Natural killer cell (primary cell): ENCODE measurements at regions not wholly inside any gene's neighbourhood (a gene's known extent, or its start where the extent isn't known, plus 50 kb on each side); places are given as distances from the start of the nearest gene placed in this dataset.

ENCODE experiments used
- ATAC-seq, 3 donors: fragments of 150-1000 bp in 2 of 3; fragments of 200-7000 bp in 1 of 3; cut with Tn5 transposase; 1 replicate in 1 of 3; 2 replicates in 2 of 3; pipeline ENCODE4 v1.10.0; 2021; ENCODE audit warnings: mild to moderate bottlenecking in 2 of 3, moderate library complexity in 2 of 3
- DNase-seq, 2 donors: peaks; one replicate each; pipeline versions ENCODE4 v3.0.0 to v3.0.0-alpha.2; 2013 to 2021; ENCODE audit warnings: mixed read lengths in 1 of 2
- H3K27ac ChIP-seq: one replicate; pipeline ENCODE4 v1.5.1; 2013; ENCODE audit warnings: mild to moderate bottlenecking, low read length
- H3K27me3 ChIP-seq: one replicate; pipeline ENCODE4 v1.6.1; 2013; ENCODE audit warnings: low read length; ENCODE audit not compliant: control insufficient read depth, insufficient read depth
- H3K36me3 ChIP-seq: one replicate; pipeline ENCODE4 v1.6.1; 2013; ENCODE audit warnings: low read length; ENCODE audit not compliant: control insufficient read depth, insufficient read depth
- H3K4me1 ChIP-seq: one replicate; pipeline ENCODE4 v1.6.1; 2013; ENCODE audit warnings: low read length; ENCODE audit not compliant: control insufficient read depth, insufficient read depth
- H3K4me3 ChIP-seq: one replicate; pipeline ENCODE4 v1.5.1; 2013; ENCODE audit warnings: low read length
- H3K9me3 ChIP-seq: one replicate; pipeline ENCODE4 v1.6.1; 2013; ENCODE audit warnings: low read length; ENCODE audit not compliant: control insufficient read depth, insufficient read depth
- H3K27ac Mint-ChIP-seq, 2 donors: one replicate each; pipeline ENCODE4 v1.8.0; 2022; ENCODE audit warnings: mild to moderate bottlenecking in 2 of 2, mixed read lengths in 2 of 2, moderate library complexity in 1 of 2
- H3K27me3 Mint-ChIP-seq, 2 donors: one replicate each; pipeline ENCODE4 v1.8.0; 2022; ENCODE audit warnings: low read depth in 2 of 2, mixed read lengths in 2 of 2
- H3K36me3 Mint-ChIP-seq: one replicate; pipeline ENCODE4 v1.8.0; 2022; ENCODE audit warnings: mixed read lengths
- H3K4me1 Mint-ChIP-seq, 2 donors: one replicate each; pipeline ENCODE4 v1.8.0; 2022; ENCODE audit warnings: mixed read lengths in 2 of 2
- H3K4me3 Mint-ChIP-seq: one replicate; pipeline ENCODE4 v1.8.0; 2022; ENCODE audit warnings: mild to moderate bottlenecking, moderate library complexity, mixed read lengths
- H3K9me3 Mint-ChIP-seq, 2 donors: one replicate each; pipeline ENCODE4 v1.8.0; 2022; ENCODE audit warnings: mixed read lengths in 2 of 2
- CTCF ChIP-seq: fragments of 200-600 bp; IDR thresholded peaks from one replicate; pipeline ENCODE4 v1.8.0; 2022; ENCODE audit warnings: antibody characterized with exemption
- WGBS: methylation state at CpG from one replicate; pipeline ENCODE4 v1.1.7; 2013; ENCODE audit warnings: missing lambda C conversion rate; ENCODE audit not compliant: insufficient coverage; 5-methylcytosine and 5-hydroxymethylcytosine counted together
- intact Hi-C: fragments of 100-400 bp; cut with micrococcal nuclease; formaldehyde crosslinking; loops from one replicate; pipeline ENCODE4 v1.14.2; 2022

GRCh38 chr5:133741396-133741795, 129.1 kb upstream of the FSTL4 start:
- H3K9me3 Mint-ChIP-seq = no peaks in the 10 kb centered on the region
- ATAC-seq (no peak), DNase-seq (no peak)
- Histone ChIP-seq H3K36me3 (no peaks in the 10 kb centered on the region), H3K9me3 (no peaks in the 10 kb centered on the region), H3K4me1 (no peaks in the 10 kb centered on the region), H3K4me3 (no peak overlapping the region), H3K27ac (no peak overlapping the region), H3K27me3 (no peaks in the 10 kb centered on the region)
- no peaks in the 10 kb centered on the region for H3K27me3 Mint-ChIP-seq
- no peak overlapping the region for H3K4me3 Mint-ChIP-seq
- no peaks in the 10 kb centered on the region for H3K36me3 Mint-ChIP-seq
- intact Hi-C loops = no loop called here
- H3K4me1 Mint-ChIP-seq = no peaks in the 10 kb centered on the region
- no peak overlapping the region for H3K27ac Mint-ChIP-seq
- no peak for TF ChIP-seq CTCF
- 95% methylated on average over 4 of the region's 4 CpGs for WGBS

GRCh38 chr5:133739181-133739780, 126.9 kb upstream of the FSTL4 start:
- H3K27me3 Mint-ChIP-seq = no peaks in the 10 kb centered on the region
- Histone ChIP-seq H3K27ac (no peak overlapping the region), H3K4me1 (no peaks in the 10 kb centered on the region), H3K9me3 (no peaks in the 10 kb centered on the region), H3K4me3 (no peak overlapping the region), H3K36me3 (no peaks in the 10 kb centered on the region), H3K27me3 (no peaks in the 10 kb centered on the region)
- no peaks in the 10 kb centered on the region for H3K4me1 Mint-ChIP-seq
- H3K4me3 Mint-ChIP-seq = no peak overlapping the region
- no peak for DNase-seq
- intact Hi-C loops = no loop called here
- WGBS = 92% methylated on average over 10 of the region's 10 CpGs
- H3K9me3 Mint-ChIP-seq = no peaks in the 10 kb centered on the region
- no peaks in the 10 kb centered on the region for H3K36me3 Mint-ChIP-seq
- no peak overlapping the region for H3K27ac Mint-ChIP-seq
- ATAC-seq = no peak
- no peak for TF ChIP-seq CTCF

GRCh38 chr5:133738271-133738670, 125.9 kb upstream of the FSTL4 start:
- H3K9me3 ChIP-seq = no peaks in the 10 kb centered on the region
- Mint-ChIP-seq H3K27ac (no peak overlapping the region), H3K4me3 (no peak overlapping the region), H3K4me1 (no peaks in the 10 kb centered on the region), H3K36me3 (no peaks in the 10 kb centered on the region), H3K9me3 (no peaks in the 10 kb centered on the region), H3K27me3 (no peaks in the 10 kb centered on the region)
- no peaks in the 10 kb centered on the region for H3K36me3 ChIP-seq
- no peak for TF ChIP-seq CTCF
- no peaks in the 10 kb centered on the region for H3K27me3 ChIP-seq
- 58% methylated on average over 4 of the region's 4 CpGs for WGBS
- intact Hi-C loops = no loop called here
- H3K27ac ChIP-seq = no peak overlapping the region
- no peaks in the 10 kb centered on the region for H3K4me1 ChIP-seq
- no peak for DNase-seq
- no peak overlapping the region for H3K4me3 ChIP-seq
- no peak for ATAC-seq

GRCh38 chr5:133736512-133736911, 124.2 kb upstream of the FSTL4 start:
- no peaks in the 10 kb centered on the region for H3K4me1 ChIP-seq
- peaks cover 0 to 6% of the 10 kb centered on the region in 2 donors for H3K27me3 Mint-ChIP-seq
- H3K4me1 Mint-ChIP-seq = no peaks in the 10 kb centered on the region
- no peak overlapping the region for H3K4me3 ChIP-seq
- H3K27ac Mint-ChIP-seq = no peak overlapping the region
- intact Hi-C loops = no loop called here
- no peaks in the 10 kb centered on the region for H3K27me3 ChIP-seq
- H3K9me3 Mint-ChIP-seq = no peaks in the 10 kb centered on the region
- TF ChIP-seq CTCF = no peak
- H3K4me3 Mint-ChIP-seq = no peak overlapping the region
- no peaks in the 10 kb centered on the region for H3K36me3 ChIP-seq
- ATAC-seq (no peak), DNase-seq (no peak)
- WGBS = 75% methylated on average over 5 of the region's 5 CpGs
- no peaks in the 10 kb centered on the region for H3K36me3 Mint-ChIP-seq
- no peaks in the 10 kb centered on the region for H3K9me3 ChIP-seq
- H3K27ac ChIP-seq = no peak overlapping the region
